HFF-Myc (cell line): ENCODE measurements at regions not wholly inside any gene's neighbourhood (a gene's known extent, or its start where the extent isn't known, plus 50 kb on each side); places are given as distances from the start of the nearest gene placed in this dataset.
"Not testable (repeated sequence)": the region's sequence is repeated elsewhere in the genome, so short reads cannot be mapped to it uniquely, and the experiment has no call there.

Experiments
- DNase-seq: peaks from one replicate; pipeline ENCODE4 v3.0.0-alpha.2; 2011; ENCODE audit warnings: low read depth; ENCODE audit errors: extremely low read depth
- H3K4me3 ChIP-seq: replicated peaks from 2 replicates; pipeline ENCODE4 v1.5.1; 2011; ENCODE audit warnings: low read depth, mild to moderate bottlenecking, control low read depth, low read length
- TF ChIP-seq, protein P1 (sequence below): IDR thresholded peaks from 2 replicates; pipeline ENCODE4 v1.5.1; 2012; ENCODE audit warnings: mild to moderate bottlenecking, low read depth, low read length, control low read depth; ENCODE audit errors: missing control alignments

- no peak overlapping the region for H3K4me3 ChIP-seq
- TF ChIP-seq, protein P1, sequence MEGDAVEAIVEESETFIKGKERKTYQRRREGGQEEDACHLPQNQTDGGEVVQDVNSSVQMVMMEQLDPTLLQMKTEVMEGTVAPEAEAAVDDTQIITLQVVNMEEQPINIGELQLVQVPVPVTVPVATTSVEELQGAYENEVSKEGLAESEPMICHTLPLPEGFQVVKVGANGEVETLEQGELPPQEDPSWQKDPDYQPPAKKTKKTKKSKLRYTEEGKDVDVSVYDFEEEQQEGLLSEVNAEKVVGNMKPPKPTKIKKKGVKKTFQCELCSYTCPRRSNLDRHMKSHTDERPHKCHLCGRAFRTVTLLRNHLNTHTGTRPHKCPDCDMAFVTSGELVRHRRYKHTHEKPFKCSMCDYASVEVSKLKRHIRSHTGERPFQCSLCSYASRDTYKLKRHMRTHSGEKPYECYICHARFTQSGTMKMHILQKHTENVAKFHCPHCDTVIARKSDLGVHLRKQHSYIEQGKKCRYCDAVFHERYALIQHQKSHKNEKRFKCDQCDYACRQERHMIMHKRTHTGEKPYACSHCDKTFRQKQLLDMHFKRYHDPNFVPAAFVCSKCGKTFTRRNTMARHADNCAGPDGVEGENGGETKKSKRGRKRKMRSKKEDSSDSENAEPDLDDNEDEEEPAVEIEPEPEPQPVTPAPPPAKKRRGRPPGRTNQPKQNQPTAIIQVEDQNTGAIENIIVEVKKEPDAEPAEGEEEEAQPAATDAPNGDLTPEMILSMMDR: no peak
- DNase-seq: no peak
Observed at GRCh38 chr16:54985156-54985555, 54.5 kb downstream of the IRX5 start.

- DNase-seq: no peak
- TF ChIP-seq, protein P1: no peak
- H3K4me3 ChIP-seq: no peak overlapping the region
Observed at GRCh38 chr16:54985668-54986067, 55.0 kb downstream of the IRX5 start.

DNA sequence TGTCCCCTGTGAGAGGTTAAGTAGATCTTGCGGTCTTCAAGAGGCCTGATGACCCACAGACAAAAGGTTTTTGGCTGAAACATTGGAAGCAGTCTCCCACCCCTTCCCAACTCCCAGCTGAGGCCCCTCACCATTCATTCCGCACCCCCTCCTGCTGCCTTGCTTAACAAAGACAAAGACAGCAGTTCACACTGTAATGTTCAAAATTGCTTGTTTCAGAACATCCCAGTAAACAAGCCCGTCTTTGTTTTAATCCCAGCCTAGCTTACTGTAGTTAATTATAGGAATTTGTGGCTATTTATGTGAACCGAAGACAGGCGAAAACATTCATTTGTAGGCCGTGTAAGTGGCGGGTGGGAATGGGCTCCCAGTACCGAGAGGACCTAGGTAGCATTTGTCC, 55.7 kb downstream of the IRX5 start:
- H3K4me3 ChIP-seq: no peak overlapping the region
- no peak for DNase-seq
- TF ChIP-seq, protein P1: no peak

- TF ChIP-seq, protein P1: no peak
- no peak overlapping the region for H3K4me3 ChIP-seq
- no peak for DNase-seq
Observed at GRCh38 chr16:54987081-54987480, 56.4 kb downstream of the IRX5 start.

GRCh38 chr16:54991525-54991924, 60.9 kb downstream of the IRX5 start:
- TF ChIP-seq, protein P1: no peak
- no peak overlapping the region for H3K4me3 ChIP-seq
- DNase-seq: no peak

DNA sequence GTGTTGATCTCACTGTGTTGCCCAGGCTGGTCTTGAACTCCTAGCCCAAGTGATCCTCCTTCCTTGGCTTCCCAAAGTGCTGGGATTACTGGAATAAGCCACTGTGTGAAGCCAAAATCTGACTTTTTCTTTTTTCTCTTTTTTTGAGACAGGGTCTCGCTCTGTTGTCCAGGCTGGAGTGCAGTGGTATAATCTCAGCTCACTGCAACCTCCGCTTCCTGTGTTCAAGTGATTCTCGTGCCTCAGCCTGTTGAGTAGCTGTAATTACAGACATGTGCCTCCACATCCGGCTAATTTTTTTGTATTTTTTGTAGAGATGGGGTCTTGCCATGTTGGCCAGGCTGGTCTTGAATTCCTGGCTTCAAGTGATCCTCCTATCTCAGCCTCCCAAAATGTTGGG, 61.3 kb downstream of the IRX5 start:
- not testable (repeated sequence) for DNase-seq

DNA sequence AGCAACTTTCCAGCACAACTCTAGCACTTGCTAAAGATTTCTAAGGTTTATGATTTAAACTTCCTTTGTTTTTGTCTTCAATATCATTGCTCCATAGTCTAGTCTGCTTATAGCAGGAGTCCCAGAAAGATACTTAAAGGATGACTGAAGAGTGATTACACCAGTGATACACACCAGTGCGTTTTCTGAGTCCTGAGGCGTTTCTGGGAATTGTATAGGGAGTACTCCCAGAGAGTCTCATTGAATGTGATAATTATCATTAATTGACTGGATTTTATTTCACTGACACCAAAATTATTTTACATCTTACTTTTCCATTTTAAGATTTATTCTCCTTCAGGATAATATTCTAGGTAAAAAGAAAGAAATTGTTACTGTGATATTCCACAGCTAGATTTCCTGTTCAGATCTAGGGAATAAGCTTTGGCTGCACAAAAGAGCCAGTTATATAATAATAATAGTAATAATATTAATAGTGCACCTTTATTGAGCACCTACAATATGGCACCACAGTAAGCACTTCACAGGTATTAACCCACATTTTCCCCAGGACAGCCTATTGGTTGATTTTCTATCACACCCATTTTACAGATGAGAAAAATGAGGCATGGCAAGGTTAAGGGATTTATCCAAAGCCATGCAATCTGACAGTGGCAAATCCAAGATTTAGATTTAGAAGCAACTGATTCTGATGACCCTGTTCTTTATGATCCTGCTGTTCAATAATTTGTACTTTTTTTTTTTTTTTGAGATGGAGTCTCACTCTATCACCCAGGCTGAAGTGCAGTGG, 62.6 kb downstream of the IRX5 start:
- TF ChIP-seq, protein P1: no peak
- H3K4me3 ChIP-seq: no peak overlapping the region
- DNase-seq: no peak

More for the DNA sequence above, 61.3 kb downstream of the IRX5 start:
- H3K4me3 ChIP-seq: not testable (repeated sequence)
